ENCODE measurements at regions not wholly inside any gene's neighbourhood (a gene's known extent, or its start where the extent isn't known, plus 50 kb on each side); places are given as distances from the start of the nearest gene placed in this dataset.

GRCh38 chr2:240349133-240350005 is 86.1 kb upstream of the GPC1 start:
- no peak for DNase-seq

GRCh38 chr2:240350006-240350355 is 85.5 kb upstream of the GPC1 start:
- DNase-seq, result no peak

- no peak for DNase-seq
Measured at GRCh38 chr2:240350696-240351087, 84.8 kb upstream of the GPC1 start.

GRCh38 chr2:240351088-240351741 is 84.2 kb upstream of the GPC1 start:
- no peak for DNase-seq

- DNase-seq, result no peak
Measured at GRCh38 chr2:240351826-240352426, 83.5 kb upstream of the GPC1 start.

- DNase-seq, result no peak
Measured at GRCh38 chr2:240353086-240353798, 82.2 kb upstream of the GPC1 start.

- no peak for DNase-seq
Measured at GRCh38 chr2:240353944-240354343, 81.5 kb upstream of the GPC1 start.

GRCh38 chr2:240355001-240355891 is 80.2 kb upstream of the GPC1 start:
- no peak for DNase-seq

GRCh38 chr2:240355962-240356361 is 79.5 kb upstream of the GPC1 start:
- no peak for DNase-seq

GRCh38 chr2:240356700-240357640 is 78.5 kb upstream of the GPC1 start:
- DNase-seq, result no peak

GRCh38 chr2:240357641-240358012 is 77.8 kb upstream of the GPC1 start:
- no peak for DNase-seq

GRCh38 chr2:240358080-240358479 is 77.4 kb upstream of the GPC1 start:
- no peak for DNase-seq

GRCh38 chr2:240358821-240359397 is 76.6 kb upstream of the GPC1 start:
- no peak for DNase-seq

GRCh38 chr2:240359695-240360094 is 75.8 kb upstream of the GPC1 start:
- DNase-seq, result no peak

GRCh38 chr2:240360645-240361475 is 74.6 kb upstream of the GPC1 start:
- no peak for DNase-seq

- DNase-seq, result no peak
Measured at GRCh38 chr2:240362216-240362755, 73.2 kb upstream of the GPC1 start.

- no peak for DNase-seq
Measured at GRCh38 chr2:240362826-240363745, 72.4 kb upstream of the GPC1 start.
